ENCODE measurements at regions not wholly inside any gene's neighbourhood (a gene's known extent, or its start where the extent isn't known, plus 50 kb on each side); places are given as distances from the start of the nearest gene placed in this dataset.

GRCh38 chr1:47623557-47623940 is 185.7 kb downstream of the FOXD2 start:
- TF ChIP-seq CTCF (IDR thresholded peaks at IDR 0.05) (no peak), EZH2 (IDR thresholded peaks at IDR 0.05; ENCODE audit: borderline replicate concordance, insufficient read depth, low read depth, low read length, poor library complexity, severe bottlenecking) (no peak)

Data from B cell (primary cell).